GM19468 (cell line): ENCODE measurements at regions not wholly inside any gene's neighbourhood (a gene's known extent, or its start where the extent isn't known, plus 50 kb on each side); places are given as distances from the start of the nearest gene placed in this dataset.

Source experiments
- ATAC-seq: cut with Tn5 transposase; IDR thresholded peaks from one replicate; pipeline ENCODE4 v1.9.1; 2021; ENCODE audit warnings: mild to moderate bottlenecking, moderate library complexity, moderate number of reproducible peaks; ENCODE audit not compliant: unreplicated experiment; ENCODE audit errors: extremely low read depth

- ATAC-seq = no peak
These were observed 361.5 kb upstream of the DPH6 start for GRCh38 chr15:35907511-35907910.

GRCh38 chr15:35909414-35909813 is 363.4 kb upstream of the DPH6 start:
- ATAC-seq = no peak

GRCh38 chr15:35910227-35910626 is 364.3 kb upstream of the DPH6 start:
- no peak for ATAC-seq

GRCh38 chr15:35911052-35911777 is 365.2 kb upstream of the DPH6 start:
- ATAC-seq = no peak

- no peak for ATAC-seq
These were observed 366.2 kb upstream of the DPH6 start for GRCh38 chr15:35912196-35912595.

GRCh38 chr15:35914573-35914972 is 368.6 kb upstream of the DPH6 start:
- no peak for ATAC-seq

GRCh38 chr15:35921046-35921445 is 375.1 kb upstream of the DPH6 start:
- no peak for ATAC-seq

GRCh38 chr15:35925275-35926006 is 379.5 kb upstream of the DPH6 start:
- ATAC-seq = no peak

- no peak for ATAC-seq
These were observed 380.0 kb upstream of the DPH6 start for GRCh38 chr15:35926007-35926380.

GRCh38 chr15:35928847-35929246 is 382.9 kb upstream of the DPH6 start:
- no peak for ATAC-seq

- peak; percentile 29 for ATAC-seq
These were observed 383.9 kb upstream of the DPH6 start for GRCh38 chr15:35929740-35930444.

GRCh38 chr15:35931799-35932341 is 385.9 kb upstream of the DPH6 start:
- no peak for ATAC-seq

GRCh38 chr15:35932531-35932930 is 386.6 kb upstream of the DPH6 start:
- ATAC-seq = no peak

GRCh38 chr15:35933531-35933930 is 387.6 kb upstream of the DPH6 start:
- no peak for ATAC-seq

GRCh38 chr15:35934383-35935049 is 388.6 kb upstream of the DPH6 start:
- no peak for ATAC-seq

GRCh38 chr15:35936284-35936683 is 390.3 kb upstream of the DPH6 start:
- ATAC-seq = no peak

- no peak for ATAC-seq
These were observed 391.4 kb upstream of the DPH6 start for GRCh38 chr15:35937380-35937779.

GRCh38 chr15:35944945-35945585 is 399.1 kb upstream of the DPH6 start:
- no peak for ATAC-seq

GRCh38 chr15:35953424-35953823 is 407.5 kb upstream of the DPH6 start:
- no peak for ATAC-seq

GRCh38 chr15:35956056-35956455 is 410.1 kb upstream of the DPH6 start:
- no peak for ATAC-seq
